ENCODE measurements at regions not wholly inside any gene's neighbourhood (a gene's known extent, or its start where the extent isn't known, plus 50 kb on each side); places are given as distances from the start of the nearest gene placed in this dataset.
"Not testable (repeated sequence)": the region's sequence is repeated elsewhere in the genome, so short reads cannot be mapped to it uniquely, and the experiment has no call there.

DNA sequence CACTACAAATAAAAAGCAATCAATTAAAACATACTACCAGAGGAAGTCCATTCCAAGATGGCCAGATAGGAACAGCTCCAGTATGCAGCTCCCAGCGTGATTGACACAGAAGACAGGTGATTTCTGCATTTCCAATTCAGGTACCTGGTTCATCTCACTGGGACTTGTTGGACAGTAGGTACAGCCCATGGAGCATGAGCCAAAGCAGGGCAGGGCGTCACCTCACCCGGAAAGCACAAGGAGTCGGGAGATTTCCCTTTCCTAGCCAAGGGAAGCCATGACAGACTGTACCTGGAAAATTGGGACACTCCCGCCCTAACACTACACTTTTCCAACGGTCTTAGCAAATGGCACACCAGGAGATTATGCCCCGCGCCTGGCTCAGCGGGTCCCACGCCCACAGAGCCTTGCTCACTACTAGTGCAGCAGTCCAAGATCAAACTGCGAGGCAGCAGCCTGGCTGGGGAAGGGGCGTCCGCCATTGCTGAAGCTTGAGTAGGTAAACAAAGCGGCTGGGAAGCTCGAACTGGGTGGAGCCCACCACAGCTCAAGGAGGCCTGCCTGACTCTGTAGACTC, 106.0 kb downstream of the BUD13 start:
- DNase-seq: not testable (repeated sequence)

- no peak for DNase-seq
These were observed 107.3 kb downstream of the BUD13 start for GRCh38 chr11:116665523-116665922.

DNA sequence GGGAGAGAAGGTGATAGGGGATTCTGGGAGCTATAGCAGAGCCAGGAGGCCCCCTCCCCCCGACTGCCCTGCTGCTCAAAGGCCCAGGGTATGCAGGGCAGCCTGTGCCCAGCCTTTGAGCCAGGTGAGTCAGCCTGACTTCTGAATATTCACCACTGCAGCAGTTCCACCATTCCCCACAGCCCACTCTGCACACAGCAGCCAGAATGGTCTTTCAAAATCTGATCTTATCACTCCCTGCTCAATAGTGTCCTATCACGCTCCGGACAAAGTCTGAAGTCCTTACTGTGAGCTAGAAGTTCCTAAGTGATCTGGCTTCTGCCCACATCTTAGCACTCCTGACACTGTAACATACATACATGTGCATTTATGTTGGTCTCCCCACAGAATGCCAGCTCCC, 111.7 kb downstream of the BUD13 start:
- no peak for DNase-seq

DNA sequence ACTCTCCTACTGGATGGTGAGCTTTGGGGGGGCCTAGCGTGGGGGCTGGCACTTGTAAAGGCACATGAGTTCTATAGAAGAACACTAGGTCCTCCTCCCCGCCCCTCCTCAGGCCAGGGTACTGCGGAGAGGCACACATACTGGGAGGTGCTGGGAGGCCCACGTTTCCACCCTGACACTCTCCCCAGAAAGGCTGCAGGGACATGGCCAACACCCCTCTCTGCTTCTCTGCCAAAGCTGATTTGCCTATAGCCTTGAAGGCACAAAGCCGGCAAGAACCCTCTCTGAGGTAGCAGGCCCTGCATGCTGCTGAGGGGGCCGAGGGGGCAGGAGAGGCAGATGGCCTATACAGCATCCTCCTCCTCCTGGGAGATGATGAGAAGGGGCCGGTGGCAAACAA, 112.8 kb downstream of the BUD13 start:
- no peak for DNase-seq

DNA sequence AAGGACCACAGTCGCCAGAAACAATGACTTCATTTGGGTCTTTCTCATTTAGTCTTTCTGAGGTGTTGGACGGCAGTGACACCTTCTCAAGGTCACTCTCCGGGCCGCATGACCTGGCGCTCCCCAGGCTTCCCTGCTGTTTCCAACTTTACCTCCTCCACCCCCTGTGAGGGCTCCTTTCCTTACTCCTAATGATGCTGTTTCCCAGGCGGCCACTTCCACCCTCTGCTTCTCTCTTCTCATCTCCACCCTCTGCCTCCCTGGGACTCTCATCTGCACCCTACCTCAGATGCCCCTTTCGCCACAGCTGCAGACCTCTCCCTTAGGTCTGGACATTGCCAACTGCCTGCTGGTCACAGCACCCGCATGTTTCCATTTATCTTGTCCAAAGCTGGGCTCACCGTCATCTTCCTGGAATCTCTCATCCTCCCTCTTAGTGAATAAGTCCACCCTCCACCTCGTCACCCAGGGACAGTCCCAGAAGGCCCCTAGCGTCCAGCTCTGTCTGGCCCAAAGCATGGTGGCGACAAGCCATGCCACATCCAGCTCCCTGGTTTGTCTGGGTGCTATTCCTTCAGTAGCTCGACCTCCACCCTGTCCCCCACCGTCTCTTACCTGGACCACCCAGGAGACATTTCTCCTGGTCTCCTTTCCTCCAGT, 113.8 kb downstream of the BUD13 start:
- no peak for DNase-seq

GRCh38 chr11:116657842-116658825, 114.7 kb downstream of the BUD13 start:
- DNase-seq: no peak

DNA sequence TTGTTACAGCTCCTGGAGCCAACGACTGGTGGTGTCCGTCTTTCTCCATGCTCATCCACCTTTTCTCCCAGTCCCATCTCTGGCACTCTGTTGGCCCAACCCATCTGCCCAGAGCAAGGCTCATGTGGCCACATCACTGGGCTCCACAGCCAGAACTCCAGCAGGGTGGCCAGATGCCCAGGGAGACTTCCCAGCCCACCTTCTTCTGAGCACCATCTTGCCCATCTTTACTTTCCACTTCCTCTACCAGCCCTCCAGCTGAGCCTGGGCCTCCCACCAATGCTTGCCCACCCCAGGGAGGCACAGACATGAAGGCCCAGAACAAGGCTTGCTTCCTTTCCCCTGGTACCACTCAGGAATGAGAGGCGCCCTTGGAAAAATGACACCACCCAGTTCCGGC, 116.8 kb downstream of the BUD13 start:
- DNase-seq: no peak

DNA sequence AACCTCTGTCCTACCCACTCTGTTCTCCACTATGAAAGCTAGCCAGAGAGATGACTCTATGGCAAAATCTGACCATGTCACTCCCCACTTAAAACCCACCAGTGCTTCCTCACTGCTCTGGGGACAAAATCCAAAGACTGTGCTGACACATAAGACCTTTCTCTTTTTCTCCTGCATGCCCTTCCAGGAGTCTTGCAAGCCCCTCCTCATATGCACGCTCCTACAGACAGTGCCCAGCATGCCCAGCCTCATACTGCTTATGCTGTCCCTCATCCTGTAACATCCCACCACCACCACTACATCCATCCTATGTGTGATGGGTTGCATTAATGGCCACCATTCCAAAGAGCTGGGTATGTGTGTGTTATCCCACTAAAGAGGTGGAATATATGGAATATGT, 118.3 kb downstream of the BUD13 start:
- no peak for DNase-seq

- no peak for DNase-seq
These were observed 119.6 kb downstream of the BUD13 start for GRCh38 chr11:116653206-116653605.

DNA sequence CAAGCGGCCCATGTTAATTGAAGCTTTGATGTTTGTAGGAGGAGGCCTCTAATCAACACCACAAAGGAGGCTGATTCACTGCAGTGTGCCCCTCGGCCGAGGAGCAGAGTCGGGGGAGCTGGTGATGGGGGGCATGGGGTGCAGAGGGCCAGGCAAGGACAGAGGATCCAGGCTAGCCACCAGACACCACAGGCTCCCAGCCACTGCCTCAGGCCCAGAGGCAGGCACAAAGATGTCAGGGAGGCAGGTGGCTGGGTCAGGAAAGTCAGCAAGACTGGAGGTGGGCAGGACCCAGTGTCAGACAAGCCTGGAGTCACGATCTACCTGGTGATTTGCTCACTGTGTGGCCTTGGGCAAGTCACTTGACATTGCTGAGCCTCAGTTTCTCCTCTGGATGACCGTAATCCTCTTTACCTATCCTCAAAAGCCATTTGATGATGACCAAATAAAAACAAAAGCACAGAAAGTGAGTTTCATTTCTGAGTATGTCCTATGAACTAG, 121.0 kb downstream of the BUD13 start:
- DNase-seq: no peak

GRCh38 chr11:116651098-116651736, 121.6 kb downstream of the BUD13 start:
- DNase-seq: no peak

DNA sequence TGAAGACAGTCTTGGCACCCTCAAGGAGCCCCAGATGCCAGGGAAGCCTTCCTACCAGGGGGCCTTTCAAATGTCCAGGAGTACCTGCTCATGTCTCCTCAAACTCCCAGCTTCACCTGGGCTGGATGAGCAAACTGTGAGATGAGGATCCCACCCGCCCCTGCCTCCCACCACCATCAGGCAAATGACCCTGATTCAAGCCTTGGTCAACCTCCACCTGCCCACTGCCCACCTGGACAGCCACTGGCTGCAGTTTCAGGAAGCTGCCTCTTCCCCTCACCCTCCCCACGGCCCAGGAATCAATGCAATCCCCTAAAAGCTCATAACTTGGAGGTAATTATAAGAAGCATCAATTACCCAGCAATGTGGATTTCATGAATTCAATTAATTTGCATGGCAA, 122.7 kb downstream of the BUD13 start:
- no peak for DNase-seq

- no peak for DNase-seq
These were observed 123.5 kb downstream of the BUD13 start for GRCh38 chr11:116649268-116649667.

DNA sequence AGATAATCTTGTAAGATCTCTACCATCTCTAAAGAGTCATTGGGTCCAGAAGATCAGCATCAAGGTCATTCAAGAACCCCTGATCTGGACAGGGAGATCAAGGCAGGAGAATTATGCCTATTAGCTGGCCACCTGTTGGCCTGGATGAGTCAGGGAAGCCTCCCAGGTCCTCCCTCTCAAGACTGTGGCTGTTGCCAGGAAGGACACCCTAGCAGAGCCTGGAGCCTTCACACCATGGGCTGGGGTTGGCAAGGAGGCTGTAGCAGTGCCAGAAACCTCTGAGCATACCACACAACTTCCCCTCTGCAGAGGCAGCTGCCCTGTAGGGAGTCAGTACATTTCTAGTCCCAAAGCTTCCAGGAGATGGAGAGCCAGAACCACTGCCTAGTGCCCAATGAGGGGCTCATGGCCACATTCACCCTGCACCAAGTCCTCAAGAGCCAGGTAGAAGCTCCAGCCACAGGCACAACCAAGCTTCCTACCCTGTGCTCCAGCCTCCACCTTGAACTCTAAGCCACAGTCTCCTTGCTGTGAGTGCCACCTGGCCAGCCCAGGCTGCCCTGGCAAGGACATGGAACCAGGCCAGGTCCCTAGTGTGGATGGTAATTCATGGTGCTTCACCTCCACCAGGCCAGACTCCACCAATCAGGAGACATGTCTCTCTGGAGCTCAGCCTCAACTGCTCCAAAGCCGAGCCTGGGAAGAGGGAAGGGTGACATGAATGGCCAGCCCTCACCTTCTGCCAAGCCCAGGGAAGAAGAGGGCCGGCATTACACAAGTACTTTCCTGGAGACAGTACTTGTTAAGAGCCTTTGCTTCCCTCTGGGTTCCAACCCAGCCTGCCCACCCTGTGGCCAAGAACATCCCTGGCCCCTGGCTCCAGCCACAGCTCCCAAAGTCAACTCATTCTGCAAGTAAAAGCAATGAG, 124.3 kb downstream of the BUD13 start:
- DNase-seq: no peak

DNA sequence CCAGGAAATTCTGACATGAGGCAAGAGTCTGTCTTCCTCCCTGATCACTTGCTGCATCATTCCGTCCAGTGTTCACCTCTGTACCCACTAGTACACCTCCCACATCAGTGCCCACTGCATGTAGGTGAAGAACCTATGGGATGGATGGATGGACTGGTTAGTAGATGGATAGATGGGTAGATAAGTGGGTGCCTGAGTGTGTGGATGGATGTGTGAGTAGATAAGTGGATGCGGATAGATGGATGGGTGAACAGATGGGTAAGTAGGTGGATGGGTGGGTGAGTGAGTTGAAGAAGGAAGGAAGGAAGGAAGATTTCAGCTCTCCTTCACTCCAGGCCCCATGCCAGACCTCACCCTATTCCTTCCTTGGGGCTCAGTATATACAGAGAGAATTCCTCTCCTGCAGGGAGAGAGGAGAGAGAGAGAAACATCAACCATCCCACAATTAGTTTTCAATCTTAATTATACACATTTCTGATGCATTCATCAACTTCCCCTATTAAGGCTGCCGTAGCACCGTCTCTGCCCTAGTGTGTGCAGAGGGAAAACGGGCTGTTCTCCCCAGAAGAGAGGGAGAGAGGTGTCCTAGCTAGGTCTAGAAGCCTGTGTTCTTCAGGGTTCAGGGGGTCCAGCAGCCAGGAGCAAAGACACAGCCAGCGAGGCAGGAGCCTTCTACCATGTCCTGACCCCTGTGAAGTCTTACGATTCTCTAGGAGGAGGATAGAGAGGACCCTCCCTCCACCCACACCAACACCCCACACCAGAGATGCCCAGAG, 125.3 kb downstream of the BUD13 start:
- no peak for DNase-seq

GRCh38 chr11:116646191-116646590, 126.6 kb downstream of the BUD13 start:
- DNase-seq: no peak

DNA sequence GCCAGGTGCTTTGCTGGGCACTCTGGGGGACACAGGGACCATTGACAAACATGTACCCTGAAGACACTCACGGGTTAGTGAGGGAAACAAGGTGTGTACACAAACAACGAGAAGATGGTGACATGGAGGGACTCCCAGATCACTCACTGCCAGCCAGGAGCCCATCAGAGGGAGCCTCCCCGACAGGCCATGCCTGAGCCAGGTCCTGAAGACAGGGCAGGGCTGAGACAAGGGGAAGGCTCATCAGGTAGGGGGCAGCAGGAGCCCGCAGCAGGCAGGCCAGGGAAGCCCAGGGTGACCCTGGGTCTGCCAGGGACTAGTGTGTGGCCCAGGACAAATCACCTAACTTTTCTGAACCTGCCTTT, 127.9 kb downstream of the BUD13 start:
- DNase-seq: no peak

- no peak for DNase-seq
These were observed 128.4 kb downstream of the BUD13 start for GRCh38 chr11:116644201-116644940.

GRCh38 chr11:116643521-116643920, 129.3 kb downstream of the BUD13 start:
- DNase-seq: no peak

- DNase-seq: no peak
These were observed 129.9 kb downstream of the BUD13 start for GRCh38 chr11:116642902-116643301.

DNA sequence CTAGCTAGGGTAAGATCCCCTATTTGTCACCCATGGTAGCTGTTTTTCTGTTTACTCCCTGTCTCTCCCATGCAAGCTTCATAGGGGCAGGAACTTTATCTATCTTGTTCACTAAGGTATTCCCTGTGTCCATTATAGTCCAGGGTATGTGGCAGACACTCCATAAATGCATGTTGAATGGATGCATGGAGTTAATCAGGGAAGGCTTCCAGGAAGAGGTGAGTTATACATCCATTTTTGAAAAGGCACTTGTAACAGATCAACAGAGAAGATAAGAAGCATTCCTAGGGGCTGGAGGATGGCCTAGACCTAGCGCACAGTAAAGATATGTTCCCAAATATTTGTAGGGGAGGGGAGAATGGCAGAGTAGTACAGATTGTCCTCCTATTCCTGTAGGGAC, 130.3 kb downstream of the BUD13 start:
- DNase-seq: no peak

All from CD4-positive, alpha-beta T cell treated with Interferon alpha-2 for 1 hour (primary cell).